H1 (cell line): ENCODE measurements at regions not wholly inside any gene's neighbourhood (a gene's known extent, or its start where the extent isn't known, plus 50 kb on each side); places are given as distances from the start of the nearest gene placed in this dataset.

Source experiments
- CTCF ChIA-PET: fragments of 300-600 bp; sonication (Branson Sonifier 250); formaldehyde crosslinking; loops from one replicate; lab custom pipeline; 2021; ENCODE audit not compliant: partially characterized antibody; lab: Charles Lee
- POLR2A ChIA-PET: fragments of 300-600 bp; sonication (Branson Sonifier 250); formaldehyde crosslinking; loops from one replicate; lab custom pipeline; 2021; ENCODE audit warnings: inconsistent platforms; ENCODE audit not compliant: partially characterized antibody; lab: Charles Lee
- DNase-seq, 2 experiments: peaks; one replicate each; pipeline versions ENCODE4 v3.0.0 to v3.0.0-alpha.2; 2010 to 2022; ENCODE audit warnings: low spot score in 2 of 2, low read depth in 1 of 2, mixed read lengths in 1 of 2
- FAIRE-seq: peaks from 2 replicates; lab custom pipeline; 2011; peaks lifted over from hg19 to GRCh38; lab: Jason Lieb, UNC
- H2AFZ ChIP-seq: 2 replicates; pipeline ENCODE4 v1.8.1; 2012; ENCODE audit warnings: low read length, inconsistent platforms
- H2AK5ac ChIP-seq: 2 replicates; pipeline ENCODE4 v1.6.1; 2013; ENCODE audit warnings: low read depth, low read length
- H2BK120ac ChIP-seq: replicated peaks from 2 replicates; pipeline ENCODE3; 2013; ENCODE audit warnings: low read depth, low read length, inconsistent platforms
- H2BK12ac ChIP-seq: 2 replicates; pipeline ENCODE4 v1.6.1; 2013; ENCODE audit warnings: low read depth, low read length
- H2BK15ac ChIP-seq: 2 replicates; pipeline ENCODE4 v1.6.1; 2013; ENCODE audit warnings: low read length
- H2BK20ac ChIP-seq: 2 replicates; pipeline ENCODE4 v1.6.1; 2013; ENCODE audit warnings: low read length
- H2BK5ac ChIP-seq: 2 replicates; pipeline ENCODE4 v1.6.1; 2013; ENCODE audit warnings: low read depth, low read length
- H3K14ac ChIP-seq: 2 replicates; pipeline ENCODE4 v1.6.1; 2013; ENCODE audit warnings: inconsistent platforms; ENCODE audit not compliant: insufficient read length
- H3K18ac ChIP-seq: 2 replicates; pipeline ENCODE4 v1.6.1; 2013; ENCODE audit warnings: low read length; ENCODE audit errors: extremely low read depth
- H3K23ac ChIP-seq: 2 replicates; pipeline ENCODE4 v1.6.1; 2013; ENCODE audit warnings: inconsistent platforms; ENCODE audit not compliant: insufficient read length
- H3K23me2 ChIP-seq: 2 replicates; pipeline ENCODE4 v1.6.1; 2013; ENCODE audit warnings: low read depth, low read length
- H3K27ac ChIP-seq: 2 replicates; pipeline ENCODE4 v1.6.1; 2011; ENCODE audit warnings: low read depth, low read length, inconsistent platforms
- H3K27me3 ChIP-seq, 4 experiments: replicated peaks in 1 of 4; 1 replicate in 1 of 4; 2 replicates in 3 of 4; pipeline versions ENCODE4 v1.6.1 to v1.8.1; 2011 to 2013; ENCODE audit warnings: low read length in 3 of 4, mild to moderate bottlenecking in 3 of 4, inconsistent platforms in 2 of 4, mixed read lengths in 2 of 4, moderate library complexity in 1 of 4; ENCODE audit not compliant: control insufficient read depth in 3 of 4, insufficient read depth in 3 of 4; ENCODE audit errors: extremely low read depth in 1 of 4
- H3K36me3 ChIP-seq, 4 experiments: 2 replicates each; pipeline versions ENCODE4 v1.6.1 to v1.8.1; 2011 to 2013; ENCODE audit warnings: mild to moderate bottlenecking in 4 of 4, low read length in 3 of 4, moderate library complexity in 2 of 4, control low read depth in 1 of 4, inconsistent platforms in 1 of 4; ENCODE audit not compliant: insufficient read depth in 4 of 4, control insufficient read depth in 2 of 4
- H3K4ac ChIP-seq: replicated peaks from 2 replicates; pipeline ENCODE3; 2013; ENCODE audit warnings: low read length, low read depth, mixed read lengths, inconsistent platforms; ENCODE audit not compliant: insufficient read length
- H3K4me1 ChIP-seq, 4 experiments: replicated peaks in 1 of 4; 1 replicate in 1 of 4; 2 replicates in 3 of 4; pipeline versions ENCODE4 v1.6.1 to v1.8.1; 2011 to 2013; ENCODE audit warnings: low read length in 3 of 4, inconsistent platforms in 2 of 4, mixed read lengths in 1 of 4; ENCODE audit not compliant: insufficient read depth in 4 of 4, control insufficient read depth in 3 of 4
- H3K4me2 ChIP-seq, 2 experiments: 2 replicates each; pipeline versions ENCODE4 v1.6.1 to v1.8.1; 2011 to 2013; ENCODE audit warnings: low read depth in 2 of 2, low read length in 2 of 2, control low read depth in 1 of 2, inconsistent platforms in 1 of 2, mild to moderate bottlenecking in 1 of 2; ENCODE audit not compliant: insufficient read depth in 1 of 2
- H3K4me3 ChIP-seq, 4 experiments: fragments of 200-600, 300-600 bp in 1 of 4; sonication (generic), shearing (Covaris generic), sonication (Bioruptor Twin) in 1 of 4; 2 replicates each; pipeline versions ENCODE4 v1.5.1 to v1.8.1; 2011 to 2016; ENCODE audit warnings: low read length in 4 of 4, low read depth in 3 of 4, control low read depth in 2 of 4, inconsistent platforms in 2 of 4, mild to moderate bottlenecking in 2 of 4, mixed read lengths in 1 of 4, moderate library complexity in 1 of 4; ENCODE audit not compliant: insufficient read depth in 2 of 4; ENCODE audit errors: extremely low read depth in 1 of 4
- H3K56ac ChIP-seq: replicated peaks from 2 replicates; pipeline ENCODE3; 2013; ENCODE audit warnings: low read depth, mild to moderate bottlenecking, mixed read lengths, low read length, inconsistent platforms; ENCODE audit not compliant: insufficient read length
- H3K79me1 ChIP-seq: 2 replicates; pipeline ENCODE4 v1.6.1; 2013; ENCODE audit warnings: low read depth, low read length, control low read depth
- H3K79me2 ChIP-seq, 2 experiments: 2 replicates each; pipeline versions ENCODE4 v1.6.1 to v1.8.1; 2012 to 2013; ENCODE audit warnings: low read length in 2 of 2, mild to moderate bottlenecking in 2 of 2, inconsistent platforms in 1 of 2; ENCODE audit not compliant: insufficient read depth in 2 of 2, control insufficient read depth in 1 of 2
- H3K9ac ChIP-seq, 4 experiments: replicated peaks in 1 of 4; 1 replicate in 1 of 4; 2 replicates in 3 of 4; pipeline versions ENCODE4 v1.6.1 to v1.8.1; 2011 to 2013; ENCODE audit warnings: low read depth in 3 of 4, low read length in 3 of 4, control low read depth in 2 of 4, mild to moderate bottlenecking in 2 of 4, moderate library complexity in 2 of 4, inconsistent platforms in 1 of 4; ENCODE audit errors: extremely low read depth in 1 of 4
- H3K9me3 ChIP-seq, 2 experiments: 2 replicates each; pipeline versions ENCODE4 v1.6.1 to v1.8.1; 2012 to 2013; ENCODE audit warnings: mild to moderate bottlenecking in 2 of 2, moderate library complexity in 2 of 2, control low read depth in 1 of 2, inconsistent platforms in 1 of 2, low read depth in 1 of 2, low read length in 1 of 2, mixed read lengths in 1 of 2; ENCODE audit not compliant: insufficient read depth in 2 of 2
- H4K20me1 ChIP-seq, 2 experiments: replicated peaks in 1 of 2; 2 replicates each; pipeline versions ENCODE3 to v1.8.1; 2011 to 2013; ENCODE audit warnings: inconsistent platforms in 2 of 2, low read length in 2 of 2, mild to moderate bottlenecking in 1 of 2; ENCODE audit not compliant: insufficient read depth in 2 of 2, control insufficient read depth in 1 of 2
- H4K5ac ChIP-seq: 2 replicates; pipeline ENCODE4 v1.6.1; 2013; ENCODE audit warnings: low read length, low read depth, mixed read lengths, inconsistent platforms; ENCODE audit not compliant: insufficient read length
- H4K8ac ChIP-seq: 2 replicates; pipeline ENCODE4 v1.8.0; 2013; ENCODE audit warnings: mild to moderate bottlenecking, moderate library complexity, low read length, inconsistent platforms; ENCODE audit not compliant: insufficient read depth; ENCODE audit errors: extremely low read depth
- H4K91ac ChIP-seq: replicated peaks from 2 replicates; pipeline ENCODE3; 2013; ENCODE audit warnings: low read length, mixed read lengths, inconsistent platforms; ENCODE audit not compliant: insufficient read length
- CBX8 ChIP-seq: fragments of 300-800, 300-1000 bp; sonication (generic); IDR thresholded peaks from 2 replicates; pipeline ENCODE4 v1.7.1; 2016; ENCODE audit warnings: low read depth, low read length, borderline replicate concordance
- CREB1 ChIP-seq: IDR thresholded peaks from 2 replicates; pipeline ENCODE4 v1.6.1; 2012; ENCODE audit warnings: inconsistent platforms
- GTF2F1 ChIP-seq: IDR thresholded peaks from 2 replicates; pipeline ENCODE4 v1.6.1; 2012; ENCODE audit warnings: low read depth, low read length, improper control_type of control experiment, borderline replicate concordance
- NRF1 ChIP-seq: IDR thresholded peaks from 2 replicates; pipeline ENCODE4 v1.6.1; 2011; ENCODE audit warnings: mild to moderate bottlenecking, low read depth, low read length, improper control_type of control experiment
- RAD21 ChIP-seq, 2 experiments: IDR thresholded peaks in 1 of 2; conservative IDR thresholded peaks in 1 of 2; 2 replicates each; pipeline ENCODE4 v1.6.1; 2011; ENCODE audit warnings: low read depth in 2 of 2, low read length in 2 of 2, improper control_type of control experiment in 1 of 2, inconsistent platforms in 1 of 2, mild to moderate bottlenecking in 1 of 2, moderate library complexity in 1 of 2
- YY1 ChIP-seq: IDR thresholded peaks from 2 replicates; pipeline ENCODE4 v1.6.1; 2011; ENCODE audit warnings: low read depth, mild to moderate bottlenecking, low read length

GRCh38 chr11:91174734-91175133 lies 951.9 kb upstream of the CHORDC1 start:
- Histone ChIP-seq H3K27ac (no peak overlapping the region), H4K5ac (no peak overlapping the region), H3K18ac (no peak overlapping the region), H3K23ac (no peak overlapping the region), H3K56ac (no peak overlapping the region), H2BK20ac (no peak overlapping the region), H3K36me3 (no peaks in the 10 kb centered on the region), H3K4me1 (no peaks in the 10 kb centered on the region), H4K91ac (no peak overlapping the region), H2AFZ (no peak overlapping the region), H2BK12ac (no peak overlapping the region), H3K27me3 (no peaks in the 10 kb centered on the region), H3K79me2 (no peaks in the 10 kb centered on the region), H3K4ac (no peak overlapping the region), H3K4me2 (no peak overlapping the region), H3K9me3 (no peaks in the 10 kb centered on the region), H3K4me3 (no peak overlapping the region), H2AK5ac (no peak overlapping the region), H2BK15ac (no peak overlapping the region), H4K8ac (no peak overlapping the region), H4K20me1 (no peaks in the 10 kb centered on the region), H3K79me1 (no peaks in the 10 kb centered on the region), H3K14ac (no peak overlapping the region), H2BK120ac (no peak overlapping the region), H3K9ac (no peak overlapping the region), H3K23me2 (no peaks in the 10 kb centered on the region), H2BK5ac (no peak overlapping the region)
- CTCF ChIA-PET: no interaction called here
- DNase-seq (no peak), FAIRE-seq (no peak)
- TF ChIP-seq NRF1 (no peak), GTF2F1 (no peak), CBX8 (no peak), YY1 (no peak), RAD21 (IDR thresholded peaks at IDR 0.05 in 1 of 2, conservative IDR thresholded peaks at IDR 0.05 in 1 of 2; ENCODE audit: low read depth in 2 of 2, low read length in 2 of 2) (no peak), CREB1 (no peak)
- POLR2A ChIA-PET: no interaction called here
